ENCODE measurements at regions not wholly inside any gene's neighbourhood (a gene's known extent, or its start where the extent isn't known, plus 50 kb on each side); places are given as distances from the start of the nearest gene placed in this dataset.
"Not testable (repeated sequence)": the region's sequence is repeated elsewhere in the genome, so short reads cannot be mapped to it uniquely, and the experiment has no call there.

DNA sequence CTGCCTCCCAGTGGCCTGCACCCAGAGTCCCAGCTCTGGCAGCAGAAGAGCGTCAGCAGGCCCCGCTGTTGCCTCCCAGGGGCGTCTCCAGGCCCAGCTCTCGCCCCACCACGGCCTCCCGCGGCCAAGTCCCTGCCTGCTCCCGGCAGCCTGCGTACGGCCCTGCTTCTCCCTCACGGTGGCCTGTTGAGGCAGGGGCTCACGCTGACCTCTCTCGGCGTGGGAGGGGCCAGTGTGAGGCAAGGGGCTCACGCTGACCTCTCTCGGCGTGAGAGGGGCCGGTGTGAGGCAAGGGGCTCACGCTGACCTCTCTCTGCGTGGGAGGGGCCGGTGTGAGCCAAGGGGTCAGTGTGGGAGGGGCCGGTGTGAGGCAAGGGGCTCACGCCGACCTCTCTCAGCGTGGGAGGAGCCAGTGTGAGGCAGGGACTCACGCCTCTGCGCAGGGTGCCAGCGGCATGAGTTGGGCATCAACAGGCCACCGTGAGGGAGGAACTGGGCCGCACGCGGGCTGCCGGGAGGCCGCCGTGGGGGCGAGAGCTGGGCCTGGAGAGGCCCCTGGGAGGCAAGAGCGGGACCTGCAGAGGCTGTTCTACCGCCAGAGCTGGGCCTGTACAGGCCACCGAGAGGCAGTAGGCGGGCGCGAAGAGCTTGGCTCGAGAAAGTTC is 254.1 kb upstream of the NUPR2 start:
- TF ChIP-seq, protein P1, sequence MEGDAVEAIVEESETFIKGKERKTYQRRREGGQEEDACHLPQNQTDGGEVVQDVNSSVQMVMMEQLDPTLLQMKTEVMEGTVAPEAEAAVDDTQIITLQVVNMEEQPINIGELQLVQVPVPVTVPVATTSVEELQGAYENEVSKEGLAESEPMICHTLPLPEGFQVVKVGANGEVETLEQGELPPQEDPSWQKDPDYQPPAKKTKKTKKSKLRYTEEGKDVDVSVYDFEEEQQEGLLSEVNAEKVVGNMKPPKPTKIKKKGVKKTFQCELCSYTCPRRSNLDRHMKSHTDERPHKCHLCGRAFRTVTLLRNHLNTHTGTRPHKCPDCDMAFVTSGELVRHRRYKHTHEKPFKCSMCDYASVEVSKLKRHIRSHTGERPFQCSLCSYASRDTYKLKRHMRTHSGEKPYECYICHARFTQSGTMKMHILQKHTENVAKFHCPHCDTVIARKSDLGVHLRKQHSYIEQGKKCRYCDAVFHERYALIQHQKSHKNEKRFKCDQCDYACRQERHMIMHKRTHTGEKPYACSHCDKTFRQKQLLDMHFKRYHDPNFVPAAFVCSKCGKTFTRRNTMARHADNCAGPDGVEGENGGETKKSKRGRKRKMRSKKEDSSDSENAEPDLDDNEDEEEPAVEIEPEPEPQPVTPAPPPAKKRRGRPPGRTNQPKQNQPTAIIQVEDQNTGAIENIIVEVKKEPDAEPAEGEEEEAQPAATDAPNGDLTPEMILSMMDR (IDR thresholded peaks at IDR 0.05 in 4 of 5, conservative IDR thresholded peaks at IDR 0.05 in 1 of 5): not testable (repeated sequence)
- TF ChIP-seq POLR2A (IDR thresholded peaks at IDR 0.05): not testable (repeated sequence)
